Endometrial microvascular endothelial cells (primary cell): ENCODE measurements at regions not wholly inside any gene's neighbourhood (a gene's known extent, or its start where the extent isn't known, plus 50 kb on each side); places are given as distances from the start of the nearest gene placed in this dataset.

ENCODE experiments used
- in situ Hi-C: cut with HindIII; loops from 2 replicates; pipeline ENCODE4 v1.10.0; 2017; ENCODE audit warnings: low sequenced_read_pairs, low pct_unique_long_range_greater_than_20kb; ENCODE audit errors: inconsistent ontology term

- in situ Hi-C loops, result no loop called here
Measured at GRCh38 chr2:120825370-120826259, 89.9 kb downstream of the GLI2 start.

GRCh38 chr2:120826260-120826648 is 90.6 kb downstream of the GLI2 start:
- in situ Hi-C loops, result no loop called here

- in situ Hi-C loops, result no loop called here
Measured at GRCh38 chr2:120826716-120827410, 91.2 kb downstream of the GLI2 start.

- in situ Hi-C loops, result no loop called here
Measured at GRCh38 chr2:120828066-120828465, 92.4 kb downstream of the GLI2 start.

GRCh38 chr2:120828829-120829632 is 93.4 kb downstream of the GLI2 start:
- in situ Hi-C loops, result no loop called here

GRCh38 chr2:120829633-120830025 is 94.0 kb downstream of the GLI2 start:
- in situ Hi-C loops, result no loop called here

GRCh38 chr2:120830096-120830830 is 94.6 kb downstream of the GLI2 start:
- in situ Hi-C loops, result no loop called here

GRCh38 chr2:120831086-120831485 is 95.4 kb downstream of the GLI2 start:
- in situ Hi-C loops, result no loop called here

- in situ Hi-C loops, result no loop called here
Measured at GRCh38 chr2:120831891-120832290, 96.2 kb downstream of the GLI2 start.

GRCh38 chr2:120832296-120833070 is 96.8 kb downstream of the GLI2 start:
- in situ Hi-C loops, result no loop called here

GRCh38 chr2:120833127-120833675 is 97.5 kb downstream of the GLI2 start:
- in situ Hi-C loops, result no loop called here

GRCh38 chr2:120834206-120834605 is 98.5 kb downstream of the GLI2 start:
- in situ Hi-C loops, result no loop called here

GRCh38 chr2:120836281-120836680 is 100.6 kb downstream of the GLI2 start:
- in situ Hi-C loops, result no loop called here

GRCh38 chr2:120840795-120841487 is 105.3 kb downstream of the GLI2 start:
- in situ Hi-C loops, result no loop called here

- in situ Hi-C loops, result no loop called here
Measured at GRCh38 chr2:120842456-120843439, 107.1 kb downstream of the GLI2 start.

GRCh38 chr2:120844070-120844738 is 108.5 kb downstream of the GLI2 start:
- in situ Hi-C loops, result no loop called here
